Caco-2 (cell line): ENCODE measurements at regions not wholly inside any gene's neighbourhood (a gene's known extent, or its start where the extent isn't known, plus 50 kb on each side); places are given as distances from the start of the nearest gene placed in this dataset.
"Not testable (repeated sequence)": the region's sequence is repeated elsewhere in the genome, so short reads cannot be mapped to it uniquely, and the experiment has no call there.

ENCODE experiments used
- BruUV-seq: library from RNA; stranded (reverse); fragments of 400-500 nt; replicated peaks from 2 replicates; lab custom pipeline; 2021; lab: Mats Ljungman, UMichigan
- CTCF ChIA-PET: fragments of 300-600 bp; sonication (Branson Sonifier 250); formaldehyde crosslinking; loops from one replicate; lab custom pipeline; 2022; ENCODE audit warnings: antibody characterized with exemption; lab: Charles Lee
- POLR2A ChIA-PET: fragments of 300-600 bp; sonication (Branson Sonifier 250); formaldehyde crosslinking; loops from one replicate; lab custom pipeline; 2022; ENCODE audit warnings: antibody characterized with exemption; lab: Charles Lee
- DNase-seq, 2 experiments: peaks; one replicate each; pipeline versions ENCODE4 v3.0.0 to v3.0.0-alpha.2; 2020 to 2022
- H3K27me3 ChIP-seq: replicated peaks from 2 replicates; pipeline ENCODE4 v1.6.0; 2011; ENCODE audit warnings: low read length; ENCODE audit not compliant: control insufficient read depth, insufficient read depth
- H3K36me3 ChIP-seq: 2 replicates; pipeline ENCODE4 v1.5.1; 2011; ENCODE audit warnings: low read length; ENCODE audit not compliant: control insufficient read depth, insufficient read depth
- H3K4me1 ChIP-seq: fragments of 250-450 bp; sonication (Bioruptor Pico); 2 replicates; pipeline ENCODE4 v1.5.1; 2020; ENCODE audit warnings: mild to moderate bottlenecking
- H3K4me3 ChIP-seq: 2 replicates; pipeline ENCODE4 v1.5.1; 2011; ENCODE audit warnings: low read depth, mild to moderate bottlenecking, control low read depth, low read length
- H3K9me3 ChIP-seq: fragments of 250-450 bp; sonication (Bioruptor Pico); 2 replicates; pipeline ENCODE4 v1.5.1; 2020; ENCODE audit warnings: mild to moderate bottlenecking, moderate library complexity
- H3K27ac Mint-ChIP-seq: one replicate; pipeline ENCODE4 v1.8.0; 2022; ENCODE audit warnings: mixed read lengths; ENCODE audit not compliant: unreplicated experiment
- H3K27me3 Mint-ChIP-seq: one replicate; pipeline ENCODE4 v1.8.0; 2022; ENCODE audit warnings: mixed read lengths; ENCODE audit not compliant: insufficient read depth, unreplicated experiment
- H3K36me3 Mint-ChIP-seq: one replicate; pipeline ENCODE4 v1.8.0; 2022; ENCODE audit warnings: mild to moderate bottlenecking, mixed read lengths; ENCODE audit not compliant: insufficient read depth, unreplicated experiment
- H3K4me1 Mint-ChIP-seq: one replicate; pipeline ENCODE4 v1.8.0; 2022; ENCODE audit warnings: low read depth, mixed read lengths; ENCODE audit not compliant: unreplicated experiment
- H3K4me3 Mint-ChIP-seq: one replicate; pipeline ENCODE4 v1.8.0; 2022; ENCODE audit warnings: mild to moderate bottlenecking, moderate library complexity, mixed read lengths; ENCODE audit not compliant: unreplicated experiment
- H3K9me3 Mint-ChIP-seq: one replicate; pipeline ENCODE4 v1.8.0; 2022; ENCODE audit warnings: mixed read lengths; ENCODE audit not compliant: unreplicated experiment
- intact Hi-C: fragments of 100-400 bp; cut with micrococcal nuclease; formaldehyde crosslinking; loops from one replicate; pipeline ENCODE4 v1.10.0; 2022; ENCODE audit not compliant: unreplicated experiment
- TF ChIP-seq, protein P1 (sequence below), 2 experiments: fragments of 200-600 bp in 1 of 2; IDR thresholded peaks; 1 replicate in 1 of 2; 2 replicates in 1 of 2; pipeline versions ENCODE4 v1.5.1 to v1.8.0; 2011 to 2022; ENCODE audit warnings: antibody characterized with exemption in 1 of 2, control low read depth in 1 of 2, inconsistent platforms in 1 of 2, low read depth in 1 of 2, low read length in 1 of 2, mild to moderate bottlenecking in 1 of 2, moderate library complexity in 1 of 2; ENCODE audit not compliant: insufficient read depth in 1 of 2, severe bottlenecking in 1 of 2, unreplicated experiment in 1 of 2

DNA sequence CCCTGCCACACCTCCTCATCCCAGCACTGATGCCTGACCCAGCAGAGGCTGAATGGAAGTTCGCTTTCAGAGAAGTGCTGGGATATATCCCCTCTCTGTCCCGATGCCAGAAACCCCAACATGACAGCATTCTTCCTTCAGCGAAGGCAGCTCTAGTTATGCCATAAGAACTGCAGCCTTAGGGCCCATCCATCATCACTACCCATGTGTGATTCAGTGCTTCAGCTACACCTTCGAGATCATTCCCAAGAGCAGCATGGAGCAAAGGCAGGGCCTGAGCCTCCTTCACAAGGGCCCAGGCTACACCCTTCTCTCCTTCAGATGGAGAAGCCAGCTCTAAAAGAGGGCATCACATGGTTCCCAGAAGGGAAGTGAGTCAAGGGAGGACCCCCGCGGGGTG is 198.0 kb downstream of the TBC1D2B start:
- not testable (repeated sequence) for BruUV-seq

DNA sequence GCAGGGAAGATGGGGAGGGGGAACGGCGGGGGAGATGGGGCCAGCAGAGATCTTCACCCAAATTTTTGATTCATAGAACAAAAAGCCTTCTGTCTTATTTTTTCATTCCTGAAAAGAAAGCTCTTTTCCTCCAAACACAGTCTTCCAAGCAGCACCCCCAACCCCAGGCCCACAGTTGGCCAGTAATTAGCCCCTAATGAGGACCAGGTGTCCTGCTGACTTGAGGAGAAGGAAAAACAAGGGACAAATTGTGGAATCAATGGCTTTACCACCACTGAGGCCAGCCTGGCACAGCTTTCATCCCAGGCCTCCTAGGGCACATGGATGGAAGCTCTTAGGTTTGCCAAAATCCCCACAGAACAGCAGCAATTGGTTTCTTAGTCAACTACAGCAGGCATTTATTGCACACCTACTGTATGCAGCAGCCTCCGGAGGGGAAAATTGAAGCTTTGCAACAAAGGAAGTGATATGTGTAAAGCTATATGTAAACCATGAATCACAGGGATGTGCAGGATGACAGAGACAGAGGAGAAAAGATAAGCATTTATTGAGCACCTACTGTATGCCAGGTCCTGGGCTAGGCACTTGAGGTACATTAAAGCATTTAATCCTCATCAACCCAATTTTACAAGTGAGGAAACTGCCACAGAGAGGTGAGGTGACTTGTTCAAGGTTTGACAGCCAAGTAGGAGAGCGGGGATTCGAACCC is 199.5 kb downstream of the TBC1D2B start:
- no peak overlapping the region for H3K27ac Mint-ChIP-seq
- no peak overlapping the region for H3K4me3 ChIP-seq
- no peak overlapping the region for H3K4me3 Mint-ChIP-seq
- H3K4me1 Mint-ChIP-seq = no peaks in the 10 kb centered on the region
- H3K36me3 ChIP-seq = no peaks in the 10 kb centered on the region
- H3K4me1 ChIP-seq = no peaks in the 10 kb centered on the region
- TF ChIP-seq, protein P1, sequence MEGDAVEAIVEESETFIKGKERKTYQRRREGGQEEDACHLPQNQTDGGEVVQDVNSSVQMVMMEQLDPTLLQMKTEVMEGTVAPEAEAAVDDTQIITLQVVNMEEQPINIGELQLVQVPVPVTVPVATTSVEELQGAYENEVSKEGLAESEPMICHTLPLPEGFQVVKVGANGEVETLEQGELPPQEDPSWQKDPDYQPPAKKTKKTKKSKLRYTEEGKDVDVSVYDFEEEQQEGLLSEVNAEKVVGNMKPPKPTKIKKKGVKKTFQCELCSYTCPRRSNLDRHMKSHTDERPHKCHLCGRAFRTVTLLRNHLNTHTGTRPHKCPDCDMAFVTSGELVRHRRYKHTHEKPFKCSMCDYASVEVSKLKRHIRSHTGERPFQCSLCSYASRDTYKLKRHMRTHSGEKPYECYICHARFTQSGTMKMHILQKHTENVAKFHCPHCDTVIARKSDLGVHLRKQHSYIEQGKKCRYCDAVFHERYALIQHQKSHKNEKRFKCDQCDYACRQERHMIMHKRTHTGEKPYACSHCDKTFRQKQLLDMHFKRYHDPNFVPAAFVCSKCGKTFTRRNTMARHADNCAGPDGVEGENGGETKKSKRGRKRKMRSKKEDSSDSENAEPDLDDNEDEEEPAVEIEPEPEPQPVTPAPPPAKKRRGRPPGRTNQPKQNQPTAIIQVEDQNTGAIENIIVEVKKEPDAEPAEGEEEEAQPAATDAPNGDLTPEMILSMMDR (IDR thresholded peaks at IDR 0.05; ENCODE audit: insufficient read depth in 1 of 2, low read depth in 1 of 2, low read length in 1 of 2, severe bottlenecking in 1 of 2, unreplicated experiment in 1 of 2) = no peak
- intact Hi-C loops = loop anchor here (5.0 kb wide), 1 partner anchor 246 kb away; the partner anchor contains the start of gene LINGO1
- H3K36me3 Mint-ChIP-seq = no peaks in the 10 kb centered on the region
- no TSS peak for BruUV-seq
- H3K9me3 ChIP-seq = no peaks in the 10 kb centered on the region
- CTCF ChIA-PET = no interaction called here
- DNase-seq = no peak
- no peaks in the 10 kb centered on the region for H3K27me3 ChIP-seq
- H3K27me3 Mint-ChIP-seq = no peaks in the 10 kb centered on the region
- POLR2A ChIA-PET = no interaction called here
- H3K9me3 Mint-ChIP-seq = no peaks in the 10 kb centered on the region

More for the DNA sequence above, 198.0 kb downstream of the TBC1D2B start:
- H3K9me3 ChIP-seq, POLR2A ChIA-PET, H3K27ac Mint-ChIP-seq, H3K4me1 ChIP-seq, H3K36me3 ChIP-seq, H3K4me3 Mint-ChIP-seq, H3K4me1 Mint-ChIP-seq, H3K36me3 Mint-ChIP-seq, H3K4me3 ChIP-seq, DNase-seq, CTCF ChIA-PET, H3K27me3 ChIP-seq, H3K9me3 Mint-ChIP-seq, H3K27me3 Mint-ChIP-seq: not testable (repeated sequence)
- intact Hi-C loops = loop anchor here (5.0 kb wide), 1 partner anchor 247 kb away; the partner anchor contains the start of gene LINGO1

DNA sequence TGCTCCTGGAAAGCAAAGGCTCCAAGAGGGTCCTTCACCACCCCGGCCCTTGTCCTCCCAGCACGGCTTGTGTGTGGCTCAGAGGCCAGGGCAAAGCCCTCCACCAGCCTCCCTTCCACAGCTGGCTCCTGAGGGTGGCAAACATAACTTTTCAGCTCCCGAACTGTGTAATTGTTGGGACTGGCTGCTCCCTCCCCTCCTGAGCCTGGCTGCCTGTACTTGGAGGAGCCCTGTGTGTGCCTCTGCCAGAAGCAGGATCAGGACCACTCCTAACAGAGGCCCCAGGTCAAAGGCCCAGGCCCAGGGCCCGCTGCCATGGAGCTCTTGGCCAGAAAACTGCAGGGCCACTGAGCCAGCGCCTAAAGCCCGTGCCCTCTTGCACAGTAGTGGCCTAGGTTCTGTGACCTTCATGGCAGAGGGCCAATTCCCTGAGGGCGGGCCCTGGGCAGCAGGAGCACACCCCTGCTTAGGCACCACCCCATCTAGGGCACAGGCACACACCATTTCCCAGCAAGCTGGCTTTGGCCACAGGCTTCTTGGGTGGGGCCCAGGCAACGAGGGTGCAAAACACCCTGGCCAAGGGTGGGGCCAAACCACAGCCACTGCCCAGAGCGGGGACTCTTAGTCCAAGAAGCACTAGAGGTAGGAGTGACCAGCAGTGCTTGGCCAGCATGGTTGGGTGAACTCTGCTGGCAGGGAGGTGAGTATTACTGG is 201.2 kb downstream of the TBC1D2B start:
- intact Hi-C loops = loop anchor here (5.0 kb wide), 1 partner anchor 244 kb away; the partner anchor contains the start of gene LINGO1
- H3K27me3 ChIP-seq, CTCF ChIA-PET, H3K4me1 ChIP-seq, H3K4me3 Mint-ChIP-seq, H3K36me3 ChIP-seq, H3K9me3 ChIP-seq, H3K9me3 Mint-ChIP-seq, H3K4me3 ChIP-seq, H3K4me1 Mint-ChIP-seq, H3K27me3 Mint-ChIP-seq, H3K27ac Mint-ChIP-seq, DNase-seq, BruUV-seq, POLR2A ChIA-PET, H3K36me3 Mint-ChIP-seq: not testable (repeated sequence)
